ENCODE measurements at regions not wholly inside any gene's neighbourhood (a gene's known extent, or its start where the extent isn't known, plus 50 kb on each side); places are given as distances from the start of the nearest gene placed in this dataset.

DNA sequence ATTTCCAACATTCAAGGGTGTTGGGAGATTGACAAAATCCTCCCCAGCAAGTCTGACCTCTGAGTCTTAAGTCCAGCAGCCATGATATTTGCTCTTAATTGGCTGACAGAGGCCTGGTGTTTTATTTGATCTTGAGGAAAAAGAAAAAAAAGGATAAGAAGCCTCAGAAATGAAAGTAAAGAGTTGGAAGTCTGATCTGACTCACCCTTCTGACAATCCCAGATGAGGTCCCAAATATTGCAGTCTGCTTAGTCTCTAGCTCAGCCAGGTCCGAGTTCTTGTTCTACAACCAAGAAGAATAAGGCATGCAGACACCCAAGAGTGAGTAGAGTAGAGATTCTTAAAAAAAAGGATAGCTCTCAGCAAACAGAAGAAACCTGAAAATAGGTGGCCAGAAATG lies 632.5 kb upstream of the ST8SIA4 start:
- TF ChIP-seq, protein P1, sequence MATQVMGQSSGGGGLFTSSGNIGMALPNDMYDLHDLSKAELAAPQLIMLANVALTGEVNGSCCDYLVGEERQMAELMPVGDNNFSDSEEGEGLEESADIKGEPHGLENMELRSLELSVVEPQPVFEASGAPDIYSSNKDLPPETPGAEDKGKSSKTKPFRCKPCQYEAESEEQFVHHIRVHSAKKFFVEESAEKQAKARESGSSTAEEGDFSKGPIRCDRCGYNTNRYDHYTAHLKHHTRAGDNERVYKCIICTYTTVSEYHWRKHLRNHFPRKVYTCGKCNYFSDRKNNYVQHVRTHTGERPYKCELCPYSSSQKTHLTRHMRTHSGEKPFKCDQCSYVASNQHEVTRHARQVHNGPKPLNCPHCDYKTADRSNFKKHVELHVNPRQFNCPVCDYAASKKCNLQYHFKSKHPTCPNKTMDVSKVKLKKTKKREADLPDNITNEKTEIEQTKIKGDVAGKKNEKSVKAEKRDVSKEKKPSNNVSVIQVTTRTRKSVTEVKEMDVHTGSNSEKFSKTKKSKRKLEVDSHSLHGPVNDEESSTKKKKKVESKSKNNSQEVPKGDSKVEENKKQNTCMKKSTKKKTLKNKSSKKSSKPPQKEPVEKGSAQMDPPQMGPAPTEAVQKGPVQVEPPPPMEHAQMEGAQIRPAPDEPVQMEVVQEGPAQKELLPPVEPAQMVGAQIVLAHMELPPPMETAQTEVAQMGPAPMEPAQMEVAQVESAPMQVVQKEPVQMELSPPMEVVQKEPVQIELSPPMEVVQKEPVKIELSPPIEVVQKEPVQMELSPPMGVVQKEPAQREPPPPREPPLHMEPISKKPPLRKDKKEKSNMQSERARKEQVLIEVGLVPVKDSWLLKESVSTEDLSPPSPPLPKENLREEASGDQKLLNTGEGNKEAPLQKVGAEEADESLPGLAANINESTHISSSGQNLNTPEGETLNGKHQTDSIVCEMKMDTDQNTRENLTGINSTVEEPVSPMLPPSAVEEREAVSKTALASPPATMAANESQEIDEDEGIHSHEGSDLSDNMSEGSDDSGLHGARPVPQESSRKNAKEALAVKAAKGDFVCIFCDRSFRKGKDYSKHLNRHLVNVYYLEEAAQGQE (IDR thresholded peaks at IDR 0.05; ENCODE audit: insufficient read depth in 1 of 2, low read depth in 2 of 2, low read length in 2 of 2): no peak
- TF ChIP-seq TAF1 (IDR thresholded peaks at IDR 0.05; ENCODE audit: borderline replicate concordance, insufficient read depth, low read length): no peak
- no peak for TF ChIP-seq FOXP2 (optimal IDR thresholded peaks at IDR 0.05; ENCODE audit: borderline replicate concordance, extremely low read depth, extremely low read length, insufficient read depth)
- no peak for TF ChIP-seq SIN3A (IDR thresholded peaks at IDR 0.05; ENCODE audit: borderline replicate concordance, insufficient read depth, low read length)
- TF ChIP-seq POLR2AphosphoS5 (IDR thresholded peaks at IDR 0.05; ENCODE audit: low read depth, low read length): no peak
